Endothelial cell (in vitro differentiated cells): ENCODE measurements at regions not wholly inside any gene's neighbourhood (a gene's known extent, or its start where the extent isn't known, plus 50 kb on each side); places are given as distances from the start of the nearest gene placed in this dataset.

ENCODE experiments used
- DNase-seq: peaks from one replicate; pipeline ENCODE4 v3.0.0; 2021; ENCODE audit warnings: low spot score
- H3K27ac Mint-ChIP-seq: one replicate; pipeline ENCODE4 v1.8.0; 2021; ENCODE audit warnings: mixed read lengths, inconsistent platforms; ENCODE audit not compliant: unreplicated experiment
- H3K27me3 Mint-ChIP-seq: one replicate; pipeline ENCODE4 v1.8.0; 2021; ENCODE audit warnings: mild to moderate bottlenecking, moderate library complexity, mixed read lengths, inconsistent platforms; ENCODE audit not compliant: unreplicated experiment
- H3K36me3 Mint-ChIP-seq: one replicate; pipeline ENCODE4 v1.8.0; 2021; ENCODE audit warnings: mild to moderate bottlenecking, low read depth, mixed read lengths, inconsistent platforms; ENCODE audit not compliant: unreplicated experiment
- H3K4me1 Mint-ChIP-seq: one replicate; pipeline ENCODE4 v1.8.0; 2021; ENCODE audit warnings: mild to moderate bottlenecking, mixed read lengths, inconsistent platforms; ENCODE audit not compliant: unreplicated experiment
- H3K4me3 Mint-ChIP-seq: one replicate; pipeline ENCODE4 v1.8.0; 2021; ENCODE audit warnings: mild to moderate bottlenecking, mixed read lengths, inconsistent platforms; ENCODE audit not compliant: unreplicated experiment
- H3K9me3 Mint-ChIP-seq: one replicate; pipeline ENCODE4 v1.8.0; 2021; ENCODE audit warnings: mixed read lengths, inconsistent platforms; ENCODE audit not compliant: unreplicated experiment
- TF ChIP-seq, protein P1 (sequence below): fragments of 200-600 bp; sonication (generic); IDR thresholded peaks from one replicate; pipeline ENCODE4 v1.5.0; 2021; ENCODE audit warnings: antibody characterized with exemption; ENCODE audit not compliant: unreplicated experiment

DNA sequence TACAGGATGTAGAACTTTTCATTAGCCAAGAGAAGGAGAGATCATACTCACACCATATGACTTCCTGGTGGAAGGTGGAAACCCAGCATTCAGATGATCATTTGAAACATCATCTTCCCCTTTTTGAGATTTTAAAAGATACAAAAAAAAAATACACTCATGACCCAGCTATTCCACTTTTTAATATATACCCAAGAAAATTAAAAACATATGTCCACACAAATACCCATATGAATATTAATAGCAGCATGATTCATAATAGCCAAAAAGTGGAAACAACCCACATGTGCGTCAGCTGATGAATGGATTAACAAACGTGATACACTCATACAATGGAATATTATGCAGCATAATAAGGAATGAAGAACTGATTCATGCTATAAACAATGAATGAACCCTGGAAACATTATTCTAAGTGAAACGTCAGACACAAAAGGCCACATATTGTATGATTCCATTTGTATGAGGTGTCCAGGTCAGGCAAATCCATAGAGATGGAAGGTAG, 130.0 kb upstream of the SGK1 start:
- TF ChIP-seq, protein P1, sequence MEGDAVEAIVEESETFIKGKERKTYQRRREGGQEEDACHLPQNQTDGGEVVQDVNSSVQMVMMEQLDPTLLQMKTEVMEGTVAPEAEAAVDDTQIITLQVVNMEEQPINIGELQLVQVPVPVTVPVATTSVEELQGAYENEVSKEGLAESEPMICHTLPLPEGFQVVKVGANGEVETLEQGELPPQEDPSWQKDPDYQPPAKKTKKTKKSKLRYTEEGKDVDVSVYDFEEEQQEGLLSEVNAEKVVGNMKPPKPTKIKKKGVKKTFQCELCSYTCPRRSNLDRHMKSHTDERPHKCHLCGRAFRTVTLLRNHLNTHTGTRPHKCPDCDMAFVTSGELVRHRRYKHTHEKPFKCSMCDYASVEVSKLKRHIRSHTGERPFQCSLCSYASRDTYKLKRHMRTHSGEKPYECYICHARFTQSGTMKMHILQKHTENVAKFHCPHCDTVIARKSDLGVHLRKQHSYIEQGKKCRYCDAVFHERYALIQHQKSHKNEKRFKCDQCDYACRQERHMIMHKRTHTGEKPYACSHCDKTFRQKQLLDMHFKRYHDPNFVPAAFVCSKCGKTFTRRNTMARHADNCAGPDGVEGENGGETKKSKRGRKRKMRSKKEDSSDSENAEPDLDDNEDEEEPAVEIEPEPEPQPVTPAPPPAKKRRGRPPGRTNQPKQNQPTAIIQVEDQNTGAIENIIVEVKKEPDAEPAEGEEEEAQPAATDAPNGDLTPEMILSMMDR, result no peak
- Mint-ChIP-seq H3K9me3 (no peaks in the 10 kb centered on the region), H3K36me3 (no peaks in the 10 kb centered on the region), H3K4me3 (no peak overlapping the region), H3K27me3 (peaks cover 4% of the 10 kb centered on the region), H3K27ac (no peak overlapping the region), H3K4me1 (no peaks in the 10 kb centered on the region)
- no peak for DNase-seq

DNA sequence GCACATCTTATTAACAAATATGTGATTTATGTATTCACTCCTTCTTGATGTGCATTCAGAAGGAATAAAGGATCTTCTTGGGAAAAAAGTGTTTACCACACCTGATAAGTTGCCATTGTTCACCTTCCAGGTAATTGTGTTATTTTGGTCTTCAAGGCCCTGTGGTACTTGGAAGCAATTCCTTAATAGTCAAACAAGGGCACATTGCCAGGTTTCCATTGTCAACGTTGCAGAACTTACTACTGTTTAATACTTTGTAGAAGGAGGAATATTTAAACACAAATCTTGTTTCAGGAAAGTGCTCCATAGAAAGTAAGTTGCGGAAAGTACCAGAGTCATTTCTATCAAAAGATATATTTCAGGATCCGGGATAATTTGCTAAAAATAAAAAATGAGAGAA, 129.5 kb upstream of the SGK1 start:
- TF ChIP-seq, protein P1, result no peak
- Mint-ChIP-seq H3K4me1 (no peaks in the 10 kb centered on the region), H3K36me3 (no peaks in the 10 kb centered on the region), H3K4me3 (no peak overlapping the region), H3K27ac (no peak overlapping the region), H3K9me3 (no peaks in the 10 kb centered on the region), H3K27me3 (peaks cover 4% of the 10 kb centered on the region)
- DNase-seq, result no peak

DNA sequence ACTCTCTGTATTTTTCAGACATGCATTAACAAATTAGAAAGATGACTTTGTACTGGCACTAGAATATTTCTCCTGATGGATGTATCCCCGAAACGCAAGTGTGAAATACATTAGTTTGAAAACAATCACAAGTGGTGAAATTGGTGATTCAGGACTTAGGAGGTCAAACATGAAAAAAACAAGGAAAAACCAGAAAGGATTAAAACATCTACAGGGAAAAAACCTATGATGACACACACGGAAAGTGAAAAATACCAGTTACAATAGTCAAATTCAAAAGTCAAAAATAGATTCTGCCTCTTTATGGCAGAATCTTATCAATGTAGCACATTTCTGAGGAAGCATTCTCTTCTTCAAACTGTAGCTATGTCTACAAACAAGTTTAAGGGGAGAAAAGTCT, 129.0 kb upstream of the SGK1 start:
- no peaks in the 10 kb centered on the region for H3K4me1 Mint-ChIP-seq
- TF ChIP-seq, protein P1, result no peak
- no peak for DNase-seq
- no peak overlapping the region for H3K27ac Mint-ChIP-seq
- no peak overlapping the region for H3K4me3 Mint-ChIP-seq
- no peaks in the 10 kb centered on the region for H3K36me3 Mint-ChIP-seq
- peaks cover 4% of the 10 kb centered on the region for H3K27me3 Mint-ChIP-seq
- H3K9me3 Mint-ChIP-seq, result no peaks in the 10 kb centered on the region

DNA sequence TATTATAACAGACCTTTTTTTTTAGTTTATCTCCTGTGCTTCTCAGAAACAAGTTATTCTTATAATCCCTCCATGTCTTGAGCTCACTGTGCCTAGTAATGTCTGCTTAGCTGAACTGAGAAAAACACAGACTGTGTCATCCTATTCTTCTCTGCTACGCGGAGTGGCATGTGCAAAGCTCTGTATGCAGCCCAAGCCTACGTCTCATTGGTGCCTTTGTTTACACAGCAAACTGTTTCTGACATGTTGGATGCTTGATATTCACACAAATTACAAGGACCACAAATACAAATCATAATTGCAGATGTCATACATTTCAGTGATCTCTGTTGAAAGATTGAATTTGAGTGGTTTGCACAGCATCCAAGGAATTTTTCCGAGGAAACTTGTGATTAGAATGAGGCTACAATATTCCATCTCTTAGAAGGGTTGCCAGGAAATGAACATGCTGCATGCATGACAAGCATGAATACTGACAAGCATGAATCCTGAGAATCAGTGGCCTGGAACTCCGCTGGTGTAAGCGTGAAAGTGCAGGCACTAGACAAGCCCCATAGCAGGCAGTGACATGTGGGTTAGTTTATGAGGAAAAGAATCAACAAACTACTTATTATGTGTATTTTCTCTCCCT, 128.4 kb upstream of the SGK1 start:
- Mint-ChIP-seq H3K27me3 (peaks cover 1% of the 10 kb centered on the region), H3K9me3 (no peaks in the 10 kb centered on the region), H3K36me3 (no peaks in the 10 kb centered on the region), H3K27ac (no peak overlapping the region), H3K4me1 (no peaks in the 10 kb centered on the region), H3K4me3 (no peak overlapping the region)
- TF ChIP-seq, protein P1, result no peak
- no peak for DNase-seq

DNA sequence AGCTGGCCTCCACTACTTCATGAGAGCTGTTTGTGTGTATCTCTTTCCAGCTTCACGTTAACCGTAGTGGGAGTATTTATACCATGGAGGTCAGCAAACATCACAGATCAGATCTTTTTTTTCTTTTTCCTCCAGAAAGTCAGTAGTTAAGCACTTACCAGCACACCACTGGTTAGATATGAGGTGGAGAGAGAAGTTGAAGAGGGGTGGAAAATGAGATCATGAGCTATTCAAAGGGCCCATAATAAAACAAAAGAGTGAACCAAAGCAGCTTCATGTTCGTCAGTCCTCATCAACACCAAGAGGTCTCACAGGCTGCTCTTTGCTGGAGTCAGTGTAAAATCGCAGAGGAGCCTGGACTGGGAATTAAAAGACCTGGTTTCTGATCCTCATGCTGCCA, 125.1 kb upstream of the SGK1 start:
- Mint-ChIP-seq H3K9me3 (no peaks in the 10 kb centered on the region), H3K27ac (no peak overlapping the region), H3K4me1 (no peaks in the 10 kb centered on the region), H3K36me3 (no peaks in the 10 kb centered on the region), H3K27me3 (peaks cover 1% of the 10 kb centered on the region), H3K4me3 (no peak overlapping the region)
- TF ChIP-seq, protein P1, result no peak
- no peak for DNase-seq
